DMS114 treated with DMSO at 0.1 percent for 48 hours (cell line): ENCODE measurements at regions not wholly inside any gene's neighbourhood (a gene's known extent, or its start where the extent isn't known, plus 50 kb on each side); places are given as distances from the start of the nearest gene placed in this dataset.
"Not testable (repeated sequence)": the region's sequence is repeated elsewhere in the genome, so short reads cannot be mapped to it uniquely, and the experiment has no call there.

ENCODE experiments used
- DNase-seq: peaks from one replicate; lab custom pipeline; 2025; ENCODE audit not compliant: unreplicated experiment; lab: John Stamatoyannopoulos, UW

DNA sequence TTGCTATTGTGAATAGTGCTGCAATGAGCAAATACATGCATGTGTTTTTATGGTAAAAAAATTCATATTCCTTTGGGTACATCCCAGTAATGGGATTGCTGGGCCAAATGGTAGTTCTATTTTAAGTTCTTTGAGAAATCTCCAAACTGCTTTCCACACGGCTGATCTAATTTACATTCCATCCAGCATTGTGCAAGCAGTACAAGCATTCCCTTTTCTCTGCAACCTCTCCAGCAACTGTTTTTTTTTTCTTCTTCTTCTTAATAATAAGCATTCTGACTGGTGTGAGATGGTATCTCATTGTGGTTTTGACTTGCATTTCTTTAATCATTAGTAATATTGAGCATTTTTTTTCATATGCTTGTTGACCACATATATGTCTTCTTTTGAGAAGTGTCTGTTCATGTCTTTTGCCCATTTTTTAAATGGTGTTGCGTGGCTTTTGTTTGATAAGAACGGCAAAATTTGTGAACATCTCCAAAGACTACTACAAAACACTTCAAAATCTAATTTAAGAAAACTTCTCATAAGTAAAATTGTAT lies 136.1 kb upstream of the MYO3A start:
- no peak for DNase-seq

DNA sequence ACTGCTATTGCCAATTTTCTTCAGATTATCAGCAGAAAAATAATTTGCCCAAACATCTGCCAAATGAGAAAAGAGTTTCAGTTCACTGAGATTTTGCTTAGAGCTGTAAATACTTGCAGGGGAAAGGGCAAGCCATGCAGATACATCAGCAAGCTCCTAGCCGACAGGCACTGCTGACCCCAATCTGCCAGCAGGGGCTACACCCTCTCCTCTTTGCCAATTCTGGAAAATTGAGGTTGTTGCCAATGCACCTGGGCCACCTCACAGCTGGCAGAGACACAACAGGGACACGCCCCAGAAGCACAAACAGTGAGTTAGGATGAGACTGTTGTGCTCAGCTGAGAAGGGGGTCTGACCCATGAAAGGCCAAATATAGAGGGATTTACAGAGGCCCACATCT lies 129.5 kb upstream of the MYO3A start:
- DNase-seq: no peak

DNA sequence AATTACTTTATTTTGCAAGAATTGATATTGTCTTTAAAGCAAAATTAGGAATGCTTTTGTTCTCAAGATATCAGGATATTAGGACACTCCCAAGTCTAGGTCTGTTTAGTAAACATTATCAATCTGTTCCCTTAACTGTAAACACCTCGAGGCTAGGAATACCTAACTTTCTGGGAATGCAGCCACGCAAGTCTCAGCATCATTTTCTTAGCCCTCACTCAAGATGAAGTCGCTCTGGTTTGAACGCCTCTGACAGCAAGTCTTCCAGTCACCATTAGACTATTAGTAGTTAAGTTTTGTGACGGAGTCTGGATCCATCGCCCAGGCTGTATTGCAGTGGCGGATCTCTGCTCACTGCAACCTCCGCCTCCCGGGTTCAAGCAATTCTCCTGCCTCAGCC lies 128.0 kb upstream of the MYO3A start:
- no peak for DNase-seq

DNA sequence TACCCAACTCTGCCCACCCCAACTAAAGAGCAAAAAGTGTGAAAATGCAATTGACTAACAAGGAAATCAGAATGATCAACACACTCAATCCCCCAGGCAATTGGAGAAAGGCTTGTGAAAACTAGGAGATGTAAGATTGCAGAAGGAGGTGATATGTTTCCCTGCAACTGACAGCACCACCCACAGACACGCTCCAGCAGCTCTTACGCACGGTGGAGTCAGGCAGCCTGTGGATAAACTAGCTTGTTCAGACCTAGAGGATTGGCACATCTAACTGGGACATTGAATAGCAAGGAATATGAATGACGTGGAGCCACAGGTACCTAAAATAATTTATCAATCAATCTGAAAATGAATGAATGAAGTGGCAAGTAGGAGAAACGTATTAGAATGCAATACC lies 125.7 kb upstream of the MYO3A start:
- no peak for DNase-seq

DNA sequence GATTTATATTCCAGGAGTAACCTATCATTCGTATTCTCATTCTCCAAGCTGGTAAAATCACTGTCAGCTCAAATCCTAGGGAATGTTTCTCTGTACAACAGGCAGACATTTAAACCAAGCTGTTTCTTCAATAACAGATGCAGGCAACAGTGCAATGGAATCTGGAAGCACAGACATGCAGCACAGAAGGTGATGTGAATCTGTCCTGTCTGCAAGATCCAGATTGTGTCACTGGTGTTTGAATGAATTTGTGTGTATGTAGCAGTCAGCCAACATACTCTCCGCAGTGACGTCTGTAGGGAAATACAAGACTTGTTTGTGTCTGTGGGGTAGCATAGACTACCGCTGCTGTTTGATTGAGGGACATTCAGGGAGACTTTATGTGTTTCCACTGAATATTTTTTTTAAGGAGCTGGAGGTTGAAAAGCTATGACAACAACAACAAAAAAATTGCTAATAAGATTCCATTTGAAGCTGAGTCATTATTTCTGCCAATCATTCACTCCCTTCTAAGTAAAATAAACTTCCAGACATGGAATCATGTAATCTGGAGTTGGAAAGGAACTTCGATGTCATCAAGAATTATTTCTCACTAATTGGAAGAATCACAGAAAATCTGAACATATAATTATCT lies 122.9 kb upstream of the MYO3A start:
- no peak for DNase-seq

GRCh38 chr10:25813511-25813910 lies 120.5 kb upstream of the MYO3A start:
- no peak for DNase-seq

GRCh38 chr10:25815236-25815635 lies 118.8 kb upstream of the MYO3A start:
- DNase-seq: no peak

- no peak for DNase-seq
Measured at GRCh38 chr10:25815999-25816768, 117.8 kb upstream of the MYO3A start.

DNA sequence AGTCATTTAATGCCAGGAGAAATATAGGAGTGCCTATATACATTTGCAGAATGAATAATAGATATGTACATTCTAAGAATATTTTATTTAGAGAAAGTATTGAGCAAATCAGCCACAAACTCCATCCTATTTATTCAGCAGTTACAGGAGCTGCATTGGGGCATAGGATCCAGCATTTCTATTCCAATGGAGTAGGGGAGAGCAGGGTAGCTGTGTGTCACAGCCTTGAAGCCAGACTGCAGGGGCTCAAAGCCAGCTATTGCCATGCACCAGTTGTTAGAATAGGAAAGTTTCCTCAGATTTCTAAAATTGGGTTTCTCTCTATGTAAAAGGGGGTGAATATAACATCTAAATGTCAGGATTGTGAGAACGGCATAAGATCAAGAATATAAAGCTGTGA lies 116.8 kb upstream of the MYO3A start:
- DNase-seq: no peak

GRCh38 chr10:25818751-25819150 lies 115.3 kb upstream of the MYO3A start:
- no peak for DNase-seq

GRCh38 chr10:25820472-25820871 lies 113.6 kb upstream of the MYO3A start:
- no peak for DNase-seq

DNA sequence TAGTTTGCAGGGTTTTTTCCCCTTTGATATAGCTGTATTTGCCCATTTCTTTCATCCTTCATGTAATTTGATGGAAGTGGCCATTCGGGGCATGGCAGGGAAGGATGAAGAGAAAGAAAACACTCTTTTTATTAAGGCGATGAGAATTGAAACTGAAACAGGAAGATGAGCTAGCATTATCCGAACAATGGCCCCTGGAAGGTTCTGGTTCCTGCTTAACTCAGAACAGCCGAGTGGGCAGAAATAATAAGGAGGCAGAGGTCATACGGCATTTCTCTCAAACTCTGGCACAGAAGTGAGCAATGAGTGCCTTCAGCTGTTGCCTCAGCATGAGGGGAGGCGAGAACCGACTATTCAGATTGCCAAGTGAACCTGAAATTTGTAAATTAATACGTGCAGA lies 113.2 kb upstream of the MYO3A start:
- no peak for DNase-seq

- DNase-seq: no peak
Measured at GRCh38 chr10:25824050-25824449, 110.0 kb upstream of the MYO3A start.

- no peak for DNase-seq
Measured at GRCh38 chr10:25828475-25828874, 105.6 kb upstream of the MYO3A start.

GRCh38 chr10:25831080-25831479 lies 102.9 kb upstream of the MYO3A start:
- DNase-seq: no peak

DNA sequence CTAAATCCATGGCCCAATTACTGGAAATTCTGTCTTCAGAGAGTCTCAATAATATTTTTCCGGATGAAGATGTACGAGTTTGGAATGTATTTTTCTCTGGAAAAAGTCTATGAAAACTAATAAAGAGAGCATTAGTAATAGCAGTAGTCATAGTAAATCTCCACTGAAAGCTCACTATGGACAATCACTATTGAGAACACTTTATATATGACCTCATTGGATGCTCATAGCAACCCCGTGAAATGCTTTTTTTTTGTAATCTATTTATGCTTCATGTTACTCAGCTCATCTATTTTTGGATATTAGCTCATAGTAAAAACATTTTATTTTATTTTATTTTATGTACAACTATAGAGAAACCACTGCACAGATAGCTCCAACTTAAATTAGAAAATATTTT lies 94.3 kb upstream of the MYO3A start:
- DNase-seq: no peak

- DNase-seq: not testable (repeated sequence)
Measured at GRCh38 chr10:25840875-25841274, 93.2 kb upstream of the MYO3A start.

DNA sequence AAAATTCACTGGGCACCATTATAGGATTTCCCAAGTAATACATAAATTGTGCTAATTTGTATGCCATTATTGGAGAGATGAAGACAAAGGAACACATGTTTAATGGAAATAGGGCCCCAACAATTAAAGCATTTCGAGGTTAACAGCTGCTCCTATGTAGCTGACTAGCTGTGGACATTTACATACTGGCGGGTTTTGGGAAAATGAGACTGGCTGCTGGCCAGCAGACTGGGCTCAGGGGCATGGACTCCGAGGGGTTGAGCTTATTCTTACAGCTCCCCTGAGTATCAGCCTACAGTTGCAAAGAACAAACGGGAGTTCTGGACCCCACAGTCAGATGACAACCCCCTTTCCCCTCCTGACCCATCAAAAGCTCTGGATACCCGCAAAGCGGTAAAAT lies 91.9 kb upstream of the MYO3A start:
- no peak for DNase-seq

DNA sequence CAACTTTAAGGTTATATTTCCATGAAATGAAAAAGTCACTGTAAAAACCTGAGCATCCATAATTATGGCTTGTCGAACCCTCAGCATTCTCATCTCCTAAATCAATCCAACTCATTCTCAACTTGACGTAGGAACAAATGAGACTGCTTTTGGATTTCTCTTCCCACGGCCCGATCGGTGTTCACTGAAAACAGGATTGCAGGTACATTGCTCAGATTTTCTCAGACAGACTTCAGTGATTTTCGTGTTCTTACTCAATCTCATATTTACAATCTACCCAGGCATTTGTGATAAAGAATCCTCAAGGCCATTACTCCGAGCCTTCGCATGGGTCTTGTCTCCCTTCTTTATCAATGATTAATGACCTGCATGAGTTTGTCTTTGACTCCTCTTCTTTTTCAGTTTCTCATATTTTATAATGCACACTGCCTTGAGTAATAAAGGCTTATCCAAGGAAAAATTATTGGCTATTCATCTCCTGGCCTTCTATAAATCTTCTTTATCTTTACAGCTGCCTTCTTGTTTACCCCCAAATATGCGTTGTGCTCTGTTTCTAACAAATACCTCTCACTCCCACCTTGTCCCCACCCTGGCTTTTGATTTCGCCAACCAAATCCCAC lies 90.4 kb upstream of the MYO3A start:
- DNase-seq: no peak

GRCh38 chr10:25844716-25845115 lies 89.3 kb upstream of the MYO3A start:
- DNase-seq: not testable (repeated sequence)

DNA sequence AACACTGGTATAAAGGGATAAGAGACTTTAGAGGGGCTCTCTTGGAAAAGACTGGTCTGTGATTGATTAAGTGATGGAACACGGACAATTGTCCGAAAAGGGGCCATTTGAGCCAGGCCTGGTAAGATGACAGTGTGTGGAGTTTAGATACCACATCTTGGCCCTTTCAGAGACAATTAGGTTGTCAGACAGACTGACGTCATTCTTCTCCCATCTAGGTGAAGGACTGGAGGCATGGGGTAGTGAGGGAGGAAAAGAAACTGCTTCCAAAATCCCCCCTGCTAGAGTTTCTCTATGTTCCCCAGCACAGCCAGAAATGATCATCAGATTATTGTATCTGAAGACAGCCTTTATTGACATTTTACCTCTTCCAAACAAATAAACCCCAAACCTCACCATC lies 84.8 kb upstream of the MYO3A start:
- no peak for DNase-seq

DNA sequence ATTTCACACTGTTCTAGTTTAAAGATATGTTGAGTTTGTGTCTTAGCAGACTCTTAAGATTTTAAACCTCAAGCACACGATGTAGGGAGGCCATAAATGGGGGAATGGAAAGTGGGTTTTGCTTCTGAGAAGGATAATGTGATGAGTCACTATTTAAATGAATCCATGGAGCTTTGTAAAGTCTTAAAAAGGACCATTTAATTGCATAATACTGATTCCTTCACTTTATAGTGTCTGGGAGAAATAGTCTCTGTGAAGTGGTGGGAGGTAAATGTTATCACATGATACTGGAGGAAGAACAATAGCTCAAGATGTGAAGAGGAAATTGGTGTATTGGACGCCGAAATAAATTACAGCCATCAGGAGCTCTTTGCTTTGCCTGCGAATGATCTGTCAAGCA lies 84.0 kb upstream of the MYO3A start:
- no peak for DNase-seq
